Brain microvascular endothelial cell (primary cell): ENCODE measurements at regions not wholly inside any gene's neighbourhood (a gene's known extent, or its start where the extent isn't known, plus 50 kb on each side); places are given as distances from the start of the nearest gene placed in this dataset.

Experiments
- DNase-seq: peaks from one replicate; pipeline ENCODE4 v3.0.0-alpha.2; 2020
- H3K27ac ChIP-seq: fragments of 250-450 bp; sonication (Bioruptor Pico); 2 replicates; pipeline ENCODE4 v1.5.1; 2020; ENCODE audit warnings: mild to moderate bottlenecking, moderate library complexity
- H3K27me3 ChIP-seq: fragments of 250-450 bp; sonication (Bioruptor Pico); replicated peaks from 2 replicates; pipeline ENCODE4 v1.5.1; 2020; ENCODE audit warnings: mild to moderate bottlenecking
- H3K36me3 ChIP-seq: fragments of 250-450 bp; sonication (Bioruptor Pico); replicated peaks from 2 replicates; pipeline ENCODE4 v1.5.1; 2020; ENCODE audit warnings: mild to moderate bottlenecking
- H3K4me3 ChIP-seq: 2 replicates; pipeline ENCODE4 v1.5.1; 2011; ENCODE audit warnings: low read depth, mild to moderate bottlenecking, control low read depth, low read length, moderate library complexity
- in situ Hi-C: cut with HindIII; loops from 2 replicates; pipeline ENCODE4 v1.10.0; 2017; ENCODE audit warnings: low sequenced_read_pairs, low pct_ligation_motif_present
- TF ChIP-seq, protein P1 (sequence below): IDR thresholded peaks from 2 replicates; pipeline ENCODE4 v1.5.1; 2011; ENCODE audit warnings: low read depth, mild to moderate bottlenecking, moderate library complexity, low read length, control low read depth, inconsistent platforms; ENCODE audit errors: missing control alignments

DNA sequence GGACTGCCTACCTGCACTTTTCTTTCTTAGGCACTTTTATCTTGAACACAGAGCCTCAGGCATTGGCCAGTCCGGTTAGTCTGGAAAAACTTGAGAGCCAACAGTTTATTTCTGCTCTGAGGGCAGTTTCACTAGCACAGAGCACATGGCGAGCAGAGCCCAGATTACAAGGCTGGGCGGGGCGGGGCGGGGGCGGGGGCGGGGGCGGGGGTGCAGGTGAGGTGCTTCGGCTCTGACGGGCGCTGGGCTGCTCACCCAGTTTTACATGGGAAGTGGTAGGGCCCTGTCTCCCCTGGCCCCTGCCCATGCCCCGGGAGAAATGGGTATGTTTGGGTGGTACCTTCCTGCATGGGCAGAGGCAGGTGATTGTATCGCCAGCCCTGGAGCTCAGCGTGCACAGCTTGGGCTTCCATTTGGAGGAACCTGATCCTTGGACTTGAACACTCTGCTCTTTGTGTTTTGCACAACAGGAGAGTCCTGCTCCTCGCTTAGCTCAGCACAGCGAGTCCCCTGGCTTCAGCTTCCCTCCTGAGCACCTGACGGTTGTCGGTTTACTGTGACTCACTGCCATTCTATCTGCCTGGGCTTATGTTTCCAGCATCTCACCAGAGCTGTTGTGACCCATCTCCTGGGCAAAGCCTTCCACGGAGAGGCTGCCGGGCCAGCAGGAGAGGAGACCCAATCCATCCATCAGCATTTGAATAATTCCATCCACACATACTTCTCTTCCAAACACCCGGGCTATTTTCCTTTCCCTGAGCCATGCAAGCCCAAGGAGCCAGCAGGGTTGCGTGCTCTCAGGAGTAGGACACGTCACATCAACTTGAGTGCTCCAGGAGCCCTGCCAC, 108.5 kb downstream of the ARF6 start:
- in situ Hi-C loops, result no loop called here
- no peak overlapping the region for H3K4me3 ChIP-seq
- peak; percentile 85 for DNase-seq
- TF ChIP-seq, protein P1, sequence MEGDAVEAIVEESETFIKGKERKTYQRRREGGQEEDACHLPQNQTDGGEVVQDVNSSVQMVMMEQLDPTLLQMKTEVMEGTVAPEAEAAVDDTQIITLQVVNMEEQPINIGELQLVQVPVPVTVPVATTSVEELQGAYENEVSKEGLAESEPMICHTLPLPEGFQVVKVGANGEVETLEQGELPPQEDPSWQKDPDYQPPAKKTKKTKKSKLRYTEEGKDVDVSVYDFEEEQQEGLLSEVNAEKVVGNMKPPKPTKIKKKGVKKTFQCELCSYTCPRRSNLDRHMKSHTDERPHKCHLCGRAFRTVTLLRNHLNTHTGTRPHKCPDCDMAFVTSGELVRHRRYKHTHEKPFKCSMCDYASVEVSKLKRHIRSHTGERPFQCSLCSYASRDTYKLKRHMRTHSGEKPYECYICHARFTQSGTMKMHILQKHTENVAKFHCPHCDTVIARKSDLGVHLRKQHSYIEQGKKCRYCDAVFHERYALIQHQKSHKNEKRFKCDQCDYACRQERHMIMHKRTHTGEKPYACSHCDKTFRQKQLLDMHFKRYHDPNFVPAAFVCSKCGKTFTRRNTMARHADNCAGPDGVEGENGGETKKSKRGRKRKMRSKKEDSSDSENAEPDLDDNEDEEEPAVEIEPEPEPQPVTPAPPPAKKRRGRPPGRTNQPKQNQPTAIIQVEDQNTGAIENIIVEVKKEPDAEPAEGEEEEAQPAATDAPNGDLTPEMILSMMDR, result no peak
- no peaks in the 10 kb centered on the region for H3K36me3 ChIP-seq
- no peaks in the 10 kb centered on the region for H3K27me3 ChIP-seq
- peak overlapping the region; percentile 83 for H3K27ac ChIP-seq

DNA sequence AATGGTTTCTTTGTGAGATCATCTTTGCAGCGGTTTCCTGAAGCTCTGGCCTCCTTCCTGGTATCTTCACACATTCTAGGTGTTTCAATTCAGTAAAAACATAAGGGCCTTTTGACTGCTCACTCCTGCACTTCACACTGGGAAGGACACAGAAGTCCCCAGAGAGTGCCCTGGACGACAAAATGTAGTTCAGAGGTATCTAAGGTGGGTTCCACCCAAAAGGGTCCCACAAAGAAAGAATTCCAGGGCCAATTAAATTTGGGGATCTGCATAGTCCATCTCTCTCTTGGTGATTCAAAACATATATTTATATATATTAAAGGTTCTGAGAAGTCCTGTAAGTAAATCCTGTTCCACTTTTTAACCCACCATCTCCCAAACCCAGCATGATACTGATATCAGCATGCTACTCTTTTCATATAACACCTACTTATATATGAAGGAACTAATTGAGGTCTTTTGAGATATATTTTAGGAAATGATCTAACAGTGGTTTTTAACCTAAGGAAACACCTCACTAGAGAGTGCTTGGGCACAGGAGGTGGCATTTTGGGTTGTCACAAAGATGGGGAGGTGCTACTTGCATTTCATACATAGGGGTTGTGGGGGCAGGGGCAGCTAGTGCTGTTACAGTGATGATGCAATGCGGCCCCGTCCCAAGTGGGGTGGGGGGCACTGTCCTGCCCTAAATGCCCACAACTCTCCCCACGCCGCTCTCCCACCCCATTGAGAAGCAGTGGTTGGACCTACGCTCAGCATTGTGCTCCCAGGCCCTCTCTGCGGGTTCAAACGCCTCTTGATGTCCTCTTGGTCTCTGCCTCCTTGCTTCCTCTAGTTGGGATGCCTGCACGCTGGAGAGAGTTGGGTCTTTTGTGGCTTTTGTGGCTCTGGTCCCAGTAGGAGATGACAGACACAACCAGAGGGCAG, 109.4 kb downstream of the ARF6 start:
- TF ChIP-seq, protein P1, result no peak
- DNase-seq, result no peak
- Histone ChIP-seq H3K4me3 (no peak overlapping the region), H3K36me3 (no peaks in the 10 kb centered on the region), H3K27ac (peak overlapping the region; percentile 83), H3K27me3 (no peaks in the 10 kb centered on the region)
- in situ Hi-C loops, result no loop called here

DNA sequence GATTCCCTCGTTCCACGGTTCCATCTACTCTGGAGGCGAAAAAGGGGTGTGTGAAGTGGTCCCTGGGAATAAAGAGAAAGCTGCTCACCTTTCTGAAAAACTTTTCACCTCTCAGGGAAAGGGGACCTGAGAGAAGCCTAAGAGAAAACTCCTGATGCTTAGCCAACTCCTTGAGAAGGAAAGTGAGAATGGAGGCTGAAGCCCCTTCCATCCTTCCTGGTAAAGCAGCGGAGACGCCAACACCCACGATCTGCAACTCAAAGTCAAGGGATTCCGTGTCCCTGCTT, 110.0 kb downstream of the ARF6 start:
- in situ Hi-C loops, result no loop called here
- Histone ChIP-seq H3K4me3 (peak overlapping the region; percentile 54), H3K27ac (peak overlapping the region; percentile 83), H3K27me3 (no peaks in the 10 kb centered on the region), H3K36me3 (no peaks in the 10 kb centered on the region)
- peak; percentile 65 for DNase-seq
- TF ChIP-seq, protein P1, result no peak

DNA sequence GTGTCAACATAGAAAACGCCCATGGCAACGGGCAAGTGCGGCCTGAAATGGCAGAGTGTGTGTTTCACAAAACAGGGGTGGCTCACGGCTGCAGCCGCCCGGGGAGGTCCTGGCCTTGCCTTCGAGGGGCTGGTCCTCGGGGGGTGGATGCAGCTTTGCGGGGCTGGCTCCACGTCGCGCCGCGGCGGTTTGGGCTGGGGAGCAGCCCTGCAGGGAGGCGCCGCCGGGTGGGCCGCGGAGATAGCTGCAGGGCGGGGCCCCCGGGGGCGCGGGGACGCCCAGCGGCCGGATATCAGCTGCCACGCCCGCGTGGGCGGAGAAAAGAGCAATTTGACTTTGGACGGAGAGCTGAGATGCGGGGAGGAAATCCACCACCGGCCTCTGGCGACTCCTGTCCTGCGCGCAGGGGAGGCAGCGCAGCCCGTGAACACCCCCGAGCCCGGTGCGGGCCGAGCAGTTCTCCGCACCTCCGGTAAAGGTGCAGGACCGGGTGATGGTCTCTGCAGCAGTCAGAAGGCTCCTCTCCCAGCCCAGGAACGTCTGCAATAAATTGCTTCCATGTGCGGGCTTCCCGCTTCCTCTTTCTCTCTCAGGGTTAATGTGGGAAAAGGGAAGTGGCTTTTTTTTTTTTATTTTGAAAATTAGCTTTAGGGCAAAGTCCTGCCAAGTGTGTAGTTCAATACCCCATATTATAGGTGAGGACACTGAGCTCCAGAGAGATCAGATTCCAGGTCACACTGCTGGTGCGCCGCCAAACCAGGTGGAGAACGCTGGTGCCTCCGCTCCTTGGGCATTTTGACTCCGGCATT, 110.5 kb downstream of the ARF6 start:
- peak overlapping the region; percentile 54 for H3K4me3 ChIP-seq
- no peaks in the 10 kb centered on the region for H3K36me3 ChIP-seq
- peak; percentile 46 for DNase-seq
- TF ChIP-seq, protein P1, result peak; percentile 12
- H3K27me3 ChIP-seq, result no peaks in the 10 kb centered on the region
- in situ Hi-C loops, result no loop called here
- peak overlapping the region; percentile 83 for H3K27ac ChIP-seq

DNA sequence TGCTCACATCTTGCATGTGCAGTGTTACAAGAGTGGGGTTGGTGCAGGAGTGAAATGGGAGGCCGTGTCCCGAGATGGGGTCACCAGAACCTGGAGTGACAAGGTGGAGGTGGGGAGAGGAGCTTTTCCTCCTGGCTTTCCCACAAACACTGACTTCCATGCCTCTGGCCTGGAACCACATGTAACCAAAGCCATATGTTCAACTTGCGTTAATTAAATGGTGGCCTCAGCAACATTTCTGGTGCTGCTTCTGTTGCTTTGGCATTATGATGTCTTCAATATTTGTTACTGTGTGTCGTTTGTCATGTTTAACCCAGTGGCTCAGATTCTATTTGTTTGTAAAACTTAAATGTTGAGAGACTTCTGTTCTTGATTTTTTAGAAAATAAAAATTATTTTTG, 110.2 kb downstream of the VCPKMT start:
- in situ Hi-C loops, result no loop called here
- no peak for DNase-seq

More for the DNA sequence above, 110.2 kb downstream of the VCPKMT start:
- H3K36me3 ChIP-seq, result no peaks in the 10 kb centered on the region
- H3K4me3 ChIP-seq, result no peak overlapping the region
- TF ChIP-seq, protein P1, result no peak
- no peaks in the 10 kb centered on the region for H3K27me3 ChIP-seq
- no peak overlapping the region for H3K27ac ChIP-seq
